IMR-90 (cell line): ENCODE measurements at regions not wholly inside any gene's neighbourhood (a gene's known extent, or its start where the extent isn't known, plus 50 kb on each side); places are given as distances from the start of the nearest gene placed in this dataset.
"Not testable (repeated sequence)": the region's sequence is repeated elsewhere in the genome, so short reads cannot be mapped to it uniquely, and the experiment has no call there.

ENCODE experiments used
- ATAC-seq: fragments of 200-7000 bp; cut with Tn5 transposase; 2 replicates; pipeline ENCODE4 v1.9.1; 2020; ENCODE audit warnings: low read depth, mild to moderate bottlenecking, moderate library complexity
- BruUV-seq: library from RNA; stranded (reverse); fragments of 400-500 nt; replicated peaks from 2 replicates; lab custom pipeline; 2021; lab: Mats Ljungman, UMichigan
- CTCF ChIA-PET: fragments of 300-600 bp; formaldehyde crosslinking; extraction: SDS; loops from one replicate; lab custom pipeline; 2021; ENCODE audit warnings: antibody characterized with exemption; lab: Yijun Ruan, JAX
- POLR2A ChIA-PET: fragments of 300-600 bp; sonication (Branson Sonifier 250); formaldehyde crosslinking; loops from one replicate; lab custom pipeline; 2022; ENCODE audit warnings: antibody characterized with exemption; ENCODE audit not compliant: unreplicated experiment; lab: Charles Lee
- DNase-seq: peaks from one replicate; pipeline ENCODE4 v3.0.0; 2013
- H2AFZ ChIP-seq: replicated peaks from 2 replicates; pipeline ENCODE3; 2013; ENCODE audit warnings: low read length, mild to moderate bottlenecking; ENCODE audit not compliant: poor library complexity
- H2AK5ac ChIP-seq: 2 replicates; pipeline ENCODE4 v1.6.1; 2013; ENCODE audit warnings: low read depth, low read length, inconsistent platforms
- H2AK9ac ChIP-seq: replicated peaks from 2 replicates; pipeline ENCODE3; 2013; ENCODE audit warnings: mild to moderate bottlenecking, low read depth, low read length, moderate library complexity; ENCODE audit not compliant: poor library complexity
- H2BK120ac ChIP-seq: 2 replicates; pipeline ENCODE4 v1.6.1; 2013; ENCODE audit warnings: low read depth, low read length, inconsistent platforms
- H2BK15ac ChIP-seq: 3 replicates; pipeline ENCODE4 v1.6.1; 2013; ENCODE audit warnings: low read depth, low read length, inconsistent platforms
- H2BK20ac ChIP-seq: 2 replicates; pipeline ENCODE4 v1.6.1; 2013; ENCODE audit warnings: low read depth, mild to moderate bottlenecking, inconsistent platforms, low read length, moderate library complexity
- H2BK5ac ChIP-seq: 2 replicates; pipeline ENCODE4 v1.6.1; 2013; ENCODE audit warnings: mild to moderate bottlenecking, low read depth, low read length, inconsistent platforms; ENCODE audit not compliant: poor library complexity, severe bottlenecking
- H3K14ac ChIP-seq: replicated peaks from 2 replicates; pipeline ENCODE4 v1.6.1; 2013; ENCODE audit warnings: low read depth, low read length, inconsistent platforms
- H3K18ac ChIP-seq: 2 replicates; pipeline ENCODE4 v1.6.1; 2013; ENCODE audit warnings: low read depth, low read length, control low read depth
- H3K23ac ChIP-seq: 2 replicates; pipeline ENCODE4 v1.6.1; 2013; ENCODE audit warnings: low read depth, low read length, inconsistent platforms
- H3K27ac ChIP-seq: 2 replicates; pipeline ENCODE4 v1.5.1; 2013; ENCODE audit warnings: mild to moderate bottlenecking, control low read depth, low read length; ENCODE audit not compliant: insufficient read depth
- H3K27me3 ChIP-seq: 2 replicates; pipeline ENCODE4 v1.6.1; 2013; ENCODE audit warnings: low read length; ENCODE audit not compliant: control insufficient read depth, insufficient read depth
- H3K36me3 ChIP-seq: 2 replicates; pipeline ENCODE4 v1.6.1; 2013; ENCODE audit warnings: low read length, mixed read lengths; ENCODE audit not compliant: control insufficient read depth, insufficient read depth
- H3K4ac ChIP-seq: 2 replicates; pipeline ENCODE4 v1.6.1; 2013; ENCODE audit warnings: low read depth, low read length, inconsistent platforms
- H3K4me1 ChIP-seq: 2 replicates; pipeline ENCODE4 v1.6.1; 2013; ENCODE audit warnings: low read length, mixed read lengths; ENCODE audit not compliant: control insufficient read depth, insufficient read depth
- H3K4me2 ChIP-seq: 2 replicates; pipeline ENCODE4 v1.6.1; 2013; ENCODE audit warnings: low read depth, mild to moderate bottlenecking, control low read depth, low read length, moderate library complexity
- H3K4me3 ChIP-seq: 2 replicates; pipeline ENCODE4 v1.5.1; 2013; ENCODE audit warnings: low read depth, mild to moderate bottlenecking, control low read depth, low read length, moderate library complexity; ENCODE audit not compliant: insufficient read depth
- H3K56ac ChIP-seq: 2 replicates; pipeline ENCODE4 v1.6.1; 2013; ENCODE audit warnings: low read length, inconsistent platforms; ENCODE audit not compliant: insufficient read depth; ENCODE audit errors: extremely low read depth
- H3K79me1 ChIP-seq, 2 experiments: 2 replicates each; pipeline ENCODE4 v1.6.1; 2013; ENCODE audit warnings: low read length in 2 of 2, inconsistent platforms in 1 of 2, low read depth in 1 of 2
- H3K9ac ChIP-seq: 2 replicates; pipeline ENCODE4 v1.6.1; 2013; ENCODE audit warnings: low read depth, low read length, control low read depth
- H3K9me1 ChIP-seq: 2 replicates; pipeline ENCODE4 v1.6.1; 2013; ENCODE audit warnings: low read length, inconsistent platforms; ENCODE audit not compliant: insufficient read depth
- H3K9me3 ChIP-seq: 2 replicates; pipeline ENCODE4 v1.6.1; 2013; ENCODE audit warnings: low read length; ENCODE audit not compliant: control insufficient read depth, insufficient read depth
- H4K20me1 ChIP-seq: 2 replicates; pipeline ENCODE4 v1.6.1; 2013; ENCODE audit warnings: low read length, inconsistent platforms; ENCODE audit not compliant: insufficient read depth
- H4K5ac ChIP-seq: 2 replicates; pipeline ENCODE4 v1.6.1; 2013; ENCODE audit warnings: mild to moderate bottlenecking, low read depth, low read length, control low read depth
- H4K8ac ChIP-seq, 2 experiments: 2 replicates each; pipeline ENCODE4 v1.6.1; 2013; ENCODE audit warnings: low read depth in 2 of 2, low read length in 2 of 2, control low read depth in 1 of 2, inconsistent platforms in 1 of 2
- H4K91ac ChIP-seq: 2 replicates; pipeline ENCODE4 v1.6.1; 2013; ENCODE audit warnings: low read depth, low read length, inconsistent platforms; ENCODE audit not compliant: insufficient read depth
- WGBS, 2 experiments: methylation state at CpG; one replicate each; pipeline versions ENCODE4 v1.1.5 to v1.1.7; 2013; ENCODE audit warnings: missing lambda C conversion rate in 2 of 2; ENCODE audit not compliant: insufficient read length in 1 of 2; ENCODE audit errors: extremely low coverage in 2 of 2; 5-methylcytosine and 5-hydroxymethylcytosine counted together
- dilution Hi-C: fragments of 300-500 bp; cut with HindIII; formaldehyde crosslinking; loops from one replicate; pipeline ENCODE4 v1.14.3; 2018; ENCODE audit warnings: low sequenced_read_pairs; ENCODE audit not compliant: unreplicated experiment
- in situ Hi-C: fragments of 300-500 bp; cut with MboI; formaldehyde crosslinking; loops from 3 replicates; pipeline ENCODE4 v1.14.3; 2019; ENCODE audit warnings: low sequenced_read_pairs, inconsistent platforms, mixed read lengths
- intact Hi-C: fragments of 100-400 bp; cut with micrococcal nuclease; formaldehyde crosslinking; loops from 2 replicates; pipeline ENCODE4 v1.10.0; 2022

DNA sequence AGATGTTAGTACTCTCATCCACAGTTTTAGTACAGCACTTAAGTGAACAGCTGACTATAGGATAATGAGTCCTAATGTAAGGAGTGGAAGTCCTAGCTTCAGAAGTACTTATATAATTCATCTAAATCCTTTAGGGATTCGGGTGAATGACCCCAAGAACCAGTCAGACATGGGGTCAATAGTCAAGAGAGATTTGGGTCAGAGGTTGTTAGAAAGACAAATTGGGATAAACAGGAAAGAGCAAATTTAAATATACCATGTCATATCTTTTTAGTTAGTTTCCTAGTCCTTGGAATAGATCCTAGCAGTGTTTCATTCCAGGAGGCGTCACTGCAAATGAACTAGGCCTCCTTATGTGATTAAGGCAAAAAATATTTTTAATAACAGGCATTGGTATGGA, 370.8 kb upstream of the NPAP1 start:
- in situ Hi-C loops, CTCF ChIA-PET, H2AFZ ChIP-seq, H3K27me3 ChIP-seq, H3K4ac ChIP-seq, H4K20me1 ChIP-seq, H3K56ac ChIP-seq, DNase-seq, H2BK120ac ChIP-seq, H2AK5ac ChIP-seq, H3K27ac ChIP-seq, H3K36me3 ChIP-seq, H3K4me1 ChIP-seq, POLR2A ChIA-PET, H3K9me1 ChIP-seq, H3K4me3 ChIP-seq, ATAC-seq, H3K18ac ChIP-seq, H4K5ac ChIP-seq, H3K14ac ChIP-seq, intact Hi-C loops, H4K8ac ChIP-seq, H3K9me3 ChIP-seq, H2BK5ac ChIP-seq, H3K4me2 ChIP-seq, dilution Hi-C loops, BruUV-seq, H2AK9ac ChIP-seq, H2BK15ac ChIP-seq, H3K23ac ChIP-seq, H2BK20ac ChIP-seq, H3K79me1 ChIP-seq, H4K91ac ChIP-seq, H3K9ac ChIP-seq: not testable (repeated sequence)
- no CpG with 5 or more reads among the region's 2 CpGs for WGBS, 2 experiments

DNA sequence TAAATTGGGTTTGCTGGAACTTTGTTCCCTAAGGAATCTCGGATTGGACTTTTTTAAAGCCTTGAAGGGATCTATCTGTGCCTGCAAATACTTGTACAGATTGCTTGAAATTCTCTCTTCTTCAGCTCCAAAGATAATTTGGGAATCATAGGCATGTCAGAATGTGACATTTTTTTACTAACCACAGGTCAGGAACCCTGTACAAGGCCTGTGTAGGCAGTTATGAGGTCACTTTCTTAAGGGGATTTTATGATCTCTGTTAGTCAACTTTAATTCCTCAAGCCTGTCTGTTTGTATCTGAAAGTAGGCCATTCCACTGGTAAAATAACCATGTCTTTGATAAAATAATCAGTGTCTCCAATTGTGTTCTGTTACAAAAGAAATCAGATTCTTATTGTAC, 369.9 kb upstream of the NPAP1 start:
- H3K27ac ChIP-seq, H3K4me3 ChIP-seq, H2BK120ac ChIP-seq, H3K4ac ChIP-seq, H3K14ac ChIP-seq, dilution Hi-C loops, ATAC-seq, H4K8ac ChIP-seq, H2AFZ ChIP-seq, H2AK5ac ChIP-seq, H4K91ac ChIP-seq, BruUV-seq, CTCF ChIA-PET, POLR2A ChIA-PET, H3K27me3 ChIP-seq, H3K56ac ChIP-seq, intact Hi-C loops, H3K9me3 ChIP-seq, H2AK9ac ChIP-seq, H3K9ac ChIP-seq, in situ Hi-C loops, H3K9me1 ChIP-seq, H3K4me2 ChIP-seq, H3K18ac ChIP-seq, H2BK15ac ChIP-seq, H3K4me1 ChIP-seq, H4K20me1 ChIP-seq, H4K5ac ChIP-seq, H3K36me3 ChIP-seq, H2BK20ac ChIP-seq, H3K23ac ChIP-seq, H3K79me1 ChIP-seq, H2BK5ac ChIP-seq: not testable (repeated sequence)
- no CpG with 5 or more reads among the region's 1 CpG for WGBS, 2 experiments
- DNase-seq: peak; percentile 4
